Non-pigmented ciliary epithelial cell (primary cell): ENCODE measurements at regions not wholly inside any gene's neighbourhood (a gene's known extent, or its start where the extent isn't known, plus 50 kb on each side); places are given as distances from the start of the nearest gene placed in this dataset.

Experiments used
- DNase-seq: peaks from one replicate; pipeline ENCODE4 v3.0.0-alpha.2; 2010; ENCODE audit warnings: low read depth

DNA sequence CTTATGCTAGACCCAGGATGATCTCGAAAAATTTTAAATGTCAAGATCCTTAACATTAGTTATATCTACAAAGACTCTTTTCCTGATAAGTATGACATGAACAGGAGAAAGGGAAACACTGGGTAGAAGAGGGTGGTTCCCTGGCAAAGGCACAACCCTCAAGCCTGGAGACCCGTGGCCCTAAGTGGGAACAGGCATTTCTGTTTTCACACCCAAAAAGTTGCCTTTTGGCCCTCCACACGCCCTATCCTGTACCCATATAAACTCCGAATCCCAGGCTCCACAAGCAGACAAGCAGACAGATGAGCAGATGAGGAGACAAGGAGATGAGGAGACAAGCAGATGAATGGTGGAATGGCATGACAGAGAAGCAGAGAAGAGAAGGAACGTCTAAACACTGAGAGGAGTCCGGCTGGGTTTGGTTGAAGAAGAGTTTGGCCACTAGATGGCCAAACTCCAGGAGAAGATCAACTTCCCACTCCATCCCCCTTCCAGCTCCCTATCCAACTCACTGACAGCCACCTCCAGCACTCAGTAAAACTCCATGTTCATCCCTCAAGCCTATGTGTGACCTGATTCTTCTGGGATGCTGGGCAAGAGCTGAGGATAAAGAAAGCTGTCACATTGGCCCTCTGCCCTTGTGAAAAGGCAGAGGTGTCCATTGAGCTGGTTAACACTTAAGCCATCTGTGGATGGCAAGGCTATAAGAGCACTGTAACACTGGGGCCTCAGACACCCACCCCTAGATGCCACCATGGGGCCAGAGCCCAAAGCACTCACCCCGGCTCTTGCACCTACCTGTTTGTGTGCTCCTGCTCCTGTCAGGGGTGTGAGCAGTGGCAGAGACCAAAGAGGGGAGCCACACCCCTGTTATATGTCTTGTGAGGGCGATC lies 139.6 kb upstream of the FAM20A start:
- DNase-seq, result no peak

GRCh38 chr17:68737761-68738443 lies 136.7 kb upstream of the FAM20A start:
- DNase-seq, result no peak

GRCh38 chr17:68734931-68735330 lies 133.8 kb upstream of the FAM20A start:
- DNase-seq, result no peak

- no peak for DNase-seq
Observed at GRCh38 chr17:68734187-68734900, 133.2 kb upstream of the FAM20A start.

- DNase-seq, result peak; percentile 45
Observed at GRCh38 chr17:68733241-68734176, 132.3 kb upstream of the FAM20A start.

DNA sequence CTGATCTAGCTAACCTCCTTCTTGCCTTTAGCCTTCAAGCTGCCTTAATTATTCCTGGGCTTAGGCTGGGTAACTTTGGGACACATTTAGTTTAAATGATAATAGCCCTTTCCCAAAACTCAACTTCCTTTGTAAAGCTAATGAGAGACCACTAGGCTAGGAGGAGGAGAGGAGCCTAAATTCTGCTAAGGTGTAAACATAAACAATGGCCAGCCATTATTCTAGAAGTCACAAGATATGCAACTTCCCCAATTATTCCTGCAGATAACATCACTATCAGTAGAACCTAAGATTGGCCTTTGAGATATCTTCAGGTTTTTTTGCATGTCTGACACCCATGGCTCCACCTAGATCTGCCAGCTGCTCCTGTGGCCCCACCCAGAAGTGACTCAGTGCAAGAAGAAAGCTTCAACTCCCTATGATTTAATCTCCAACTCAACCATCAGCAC lies 131.2 kb upstream of the FAM20A start:
- DNase-seq, result no peak

GRCh38 chr17:68731465-68731864 lies 130.3 kb upstream of the FAM20A start:
- no peak for DNase-seq

GRCh38 chr17:68719431-68719830 lies 118.3 kb upstream of the FAM20A start:
- no peak for DNase-seq

GRCh38 chr17:68718926-68719325 lies 117.8 kb upstream of the FAM20A start:
- DNase-seq, result no peak

- no peak for DNase-seq
Observed at GRCh38 chr17:68718465-68718864, 117.3 kb upstream of the FAM20A start.

DNA sequence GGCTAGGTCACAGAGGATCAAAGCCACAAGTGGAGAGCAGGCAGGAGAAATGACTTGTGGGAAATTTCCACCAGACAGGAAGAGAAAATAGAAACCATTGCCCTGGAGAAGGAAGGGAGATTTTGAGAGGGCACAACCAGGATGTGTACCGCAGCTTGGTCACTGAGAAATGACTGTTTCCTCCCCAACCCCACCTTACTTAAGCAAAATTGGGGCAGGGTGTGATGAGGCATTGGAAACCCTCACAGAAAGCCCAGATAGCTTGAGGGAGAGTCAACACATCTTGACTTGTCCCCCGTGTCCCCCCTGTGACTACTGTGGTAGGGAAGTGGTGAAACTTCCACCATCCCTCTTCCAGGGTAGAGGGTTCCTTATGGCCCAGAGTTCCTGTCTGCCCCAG lies 113.5 kb upstream of the FAM20A start:
- DNase-seq, result no peak

DNA sequence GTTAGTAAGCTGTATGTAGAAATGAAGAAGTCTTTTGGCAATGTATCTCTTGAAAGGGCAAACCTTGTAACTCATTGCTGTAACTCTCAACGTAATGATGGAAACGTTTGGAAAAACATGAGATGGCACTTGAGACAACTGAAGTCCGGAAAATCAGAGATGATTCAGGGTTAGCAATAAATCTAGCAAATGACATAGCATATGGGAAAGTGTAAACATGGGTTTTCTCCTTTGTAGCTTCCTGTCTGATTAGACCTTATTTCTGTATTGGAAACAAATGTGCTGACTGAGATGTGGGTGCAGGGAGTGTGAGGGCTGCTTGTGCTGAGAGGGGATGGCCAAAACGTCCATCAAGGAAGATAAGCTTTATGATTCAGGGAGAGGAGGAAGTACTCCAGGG lies 110.7 kb upstream of the FAM20A start:
- DNase-seq, result no peak

GRCh38 chr17:68710976-68711375 lies 109.8 kb upstream of the FAM20A start:
- DNase-seq, result no peak

DNA sequence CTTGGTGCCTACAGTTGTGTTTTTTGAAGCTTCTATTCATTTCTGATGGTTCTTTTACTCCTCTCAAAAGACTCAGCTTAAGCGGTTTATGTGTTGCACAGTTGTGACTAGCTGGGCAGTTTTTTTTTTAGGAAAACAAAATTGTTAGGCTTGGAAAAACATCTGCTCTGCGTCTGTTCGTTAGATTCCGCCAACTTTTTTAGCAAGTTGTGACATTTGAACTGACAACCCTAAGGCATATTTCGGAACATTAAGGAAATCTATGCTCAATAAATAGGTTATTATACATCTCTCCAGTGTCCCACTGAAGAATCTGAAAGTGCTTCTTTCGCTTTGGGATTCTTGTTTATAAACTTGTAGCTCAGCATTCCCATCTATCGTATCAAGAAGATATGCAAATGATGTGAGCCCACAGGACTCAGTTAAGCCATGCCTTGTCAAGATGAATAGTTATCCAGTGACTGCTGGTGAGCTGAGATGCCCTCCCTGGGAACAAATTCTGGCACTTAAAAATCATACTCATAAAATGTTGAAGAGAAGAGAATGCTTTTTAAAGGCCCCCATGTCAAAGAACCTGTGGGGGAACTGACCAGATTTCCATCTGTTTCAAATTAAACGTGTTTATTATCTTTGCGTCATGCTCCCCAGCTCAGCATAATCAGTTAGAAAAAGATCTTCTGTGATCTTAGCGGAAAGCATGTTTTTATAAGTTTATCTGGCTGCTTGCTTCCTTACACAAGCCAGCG lies 109.0 kb upstream of the FAM20A start:
- DNase-seq, result no peak

DNA sequence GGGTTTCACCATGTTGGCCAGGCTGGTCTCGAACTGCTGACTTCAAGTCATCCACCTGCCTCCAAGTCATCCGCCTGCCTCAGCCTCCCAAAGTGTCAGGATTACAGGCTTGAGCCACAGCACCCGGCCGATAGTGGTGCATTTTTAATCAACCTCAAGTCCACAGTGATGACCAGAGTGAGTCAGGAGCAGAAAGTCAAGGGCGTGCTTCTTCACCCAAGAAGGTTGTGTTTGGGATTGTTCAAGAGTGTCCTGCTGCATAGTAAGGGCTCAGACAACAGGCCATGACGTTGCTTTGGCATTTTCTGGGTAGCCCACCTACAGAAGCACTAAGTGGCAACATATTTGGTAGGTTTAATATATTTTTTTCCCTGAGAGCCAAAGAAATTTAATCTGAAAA lies 108.3 kb upstream of the FAM20A start:
- no peak for DNase-seq

GRCh38 chr17:68707031-68707430 lies 105.9 kb upstream of the FAM20A start:
- no peak for DNase-seq

- no peak for DNase-seq
Observed at GRCh38 chr17:68706356-68706920, 105.3 kb upstream of the FAM20A start.

DNA sequence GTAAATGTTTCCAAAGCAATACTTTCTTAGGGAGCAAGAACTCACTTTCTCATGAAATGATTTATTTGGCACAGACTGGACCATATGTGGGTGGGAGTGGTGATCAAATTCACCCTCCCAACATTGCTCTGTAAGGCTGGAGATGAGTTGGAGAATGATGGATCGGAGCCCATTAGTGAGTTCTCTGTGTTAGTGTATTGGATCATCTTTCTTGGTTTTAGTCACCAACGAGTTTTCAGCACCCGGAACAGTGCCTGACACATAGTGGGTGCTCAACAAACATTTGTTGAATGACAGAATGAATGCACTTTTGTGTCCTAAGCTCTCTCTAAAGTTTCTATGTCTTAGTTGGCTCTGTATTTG lies 104.5 kb upstream of the FAM20A start:
- DNase-seq, result no peak

- no peak for DNase-seq
Observed at GRCh38 chr17:68704871-68705713, 103.9 kb upstream of the FAM20A start.

- DNase-seq, result no peak
Observed at GRCh38 chr17:68701046-68701445, 99.9 kb upstream of the FAM20A start.
